H1 (cell line): ENCODE measurements at regions not wholly inside any gene's neighbourhood (a gene's known extent, or its start where the extent isn't known, plus 50 kb on each side); places are given as distances from the start of the nearest gene placed in this dataset.

Source experiments
- ASH2L ChIP-seq: fragments of 200-600, 300-600 bp; sonication (generic); IDR thresholded peaks from one replicate; pipeline ENCODE4 v1.7.1; 2017; ENCODE audit warnings: low read length
- CTCF ChIP-seq, 3 experiments: IDR thresholded peaks; 1 replicate in 2 of 3; 2 replicates in 1 of 3; pipeline versions ENCODE4 v1.5.1 to v1.6.1; 2011; ENCODE audit warnings: low read length in 3 of 3, mild to moderate bottlenecking in 3 of 3, inconsistent platforms in 2 of 3, low read depth in 1 of 3, moderate library complexity in 1 of 3; ENCODE audit not compliant: insufficient read depth in 1 of 3; ENCODE audit errors: control extremely low read depth in 1 of 3
- EZH2 ChIP-seq: fragments of 200-600 bp; sonication (generic); IDR thresholded peaks from 2 replicates; pipeline ENCODE4 v1.7.1; 2012; ENCODE audit warnings: low read depth, mild to moderate bottlenecking, moderate library complexity, low read length, inconsistent platforms; ENCODE audit not compliant: severe bottlenecking
- GTF2F1 ChIP-seq: IDR thresholded peaks from 2 replicates; pipeline ENCODE4 v1.6.1; 2012; ENCODE audit warnings: low read depth, low read length, improper control_type of control experiment, borderline replicate concordance
- JUND ChIP-seq: IDR thresholded peaks from 2 replicates; pipeline ENCODE4 v1.6.1; 2011; ENCODE audit warnings: mild to moderate bottlenecking, improper control_type of control experiment, low read length
- KDM5A ChIP-seq: fragments of 200-600 bp; IDR thresholded peaks from 2 replicates; pipeline ENCODE4 v1.7.1; 2012; ENCODE audit warnings: mild to moderate bottlenecking, low read length, inconsistent platforms, mixed read lengths
- POLR2A ChIP-seq, 2 experiments: IDR thresholded peaks; 1 replicate in 1 of 2; 2 replicates in 1 of 2; pipeline ENCODE4 v1.6.1; 2011; ENCODE audit warnings: low read depth in 2 of 2, low read length in 2 of 2, mild to moderate bottlenecking in 2 of 2; ENCODE audit errors: control extremely low read depth in 1 of 2
- POLR2AphosphoS5 ChIP-seq: IDR thresholded peaks from 2 replicates; pipeline ENCODE4 v1.6.1; 2011; ENCODE audit warnings: low read depth, low read length
- TCF12 ChIP-seq: IDR thresholded peaks from 2 replicates; pipeline ENCODE4 v1.6.1; 2011; ENCODE audit warnings: low read depth, mild to moderate bottlenecking, low read length
- YY1 ChIP-seq: IDR thresholded peaks from 2 replicates; pipeline ENCODE4 v1.6.1; 2011; ENCODE audit warnings: low read depth, mild to moderate bottlenecking, low read length

GRCh38 chrX:56125946-56126345, 106.2 kb upstream of the KLF8 start:
- TF ChIP-seq GTF2F1 (no peak), CTCF (IDR thresholded peaks at IDR 0.05; ENCODE audit: control extremely low read depth in 1 of 3, insufficient read depth in 1 of 3, low read depth in 1 of 3, low read length in 3 of 3) (no peak), KDM5A (no peak), ASH2L (no peak), POLR2A (IDR thresholded peaks at IDR 0.05; ENCODE audit: control extremely low read depth in 1 of 2, low read depth in 2 of 2, low read length in 2 of 2) (no peak), EZH2 (no peak), JUND (no peak), YY1 (no peak), POLR2AphosphoS5 (no peak), TCF12 (no peak)
